ENCODE measurements at regions not wholly inside any gene's neighbourhood (a gene's known extent, or its start where the extent isn't known, plus 50 kb on each side); places are given as distances from the start of the nearest gene placed in this dataset.

- Histone ChIP-seq H3K4me3 (replicated peaks in 1 of 3; ENCODE audit: insufficient read depth in 1 of 3, low read depth in 2 of 3, low read length in 3 of 3) (no peak overlapping the region), H3K4me1 (ENCODE audit: insufficient read depth, low read length) (no peaks in the 10 kb centered on the region), H3K36me3 (replicated peaks in 1 of 2; ENCODE audit: control insufficient read depth in 1 of 2, insufficient read depth in 2 of 2, low read length in 2 of 2) (no peaks in the 10 kb centered on the region), H3K79me2 (ENCODE audit: insufficient read depth, low read length) (no peaks in the 10 kb centered on the region), H4K20me1 (ENCODE audit: insufficient read depth, low read length) (no peaks in the 10 kb centered on the region), H3K27ac (ENCODE audit: extremely low read length, insufficient read depth, low read length) (no peak overlapping the region), H2AFZ (ENCODE audit: low read length) (no peak overlapping the region), H3K27me3 (ENCODE audit: control insufficient read depth in 1 of 2, insufficient read depth in 2 of 2, low read length in 2 of 2) (no peaks in the 10 kb centered on the region), H3K4me2 (ENCODE audit: low read depth, low read length) (no peak overlapping the region), H3K9ac (ENCODE audit: insufficient read depth, low read depth, low read length) (no peak overlapping the region), H3K9me3 (ENCODE audit: low read length) (no peaks in the 10 kb centered on the region)
- no peak for TF ChIP-seq ONECUT2 (CRISPR knock-in tag; IDR thresholded peaks at IDR 0.05)
- TF ChIP-seq DPF2 (CRISPR knock-in tag; IDR thresholded peaks at IDR 0.05; ENCODE audit: borderline replicate concordance, low read depth), result no peak
- no peak for DNase-seq (ENCODE audit: low spot score)
- 5% methylated on average over 1 of the region's 1 CpG for WGBS (ENCODE audit: low lambda C conversion rate)
- ATAC-seq, result no peak
- POLR2A ChIA-PET, result no interaction called here
- intact Hi-C loops (cut with micrococcal nuclease; ENCODE audit: unreplicated experiment) (no loop called here), in situ Hi-C loops (cut with HindIII; ENCODE audit: extremely low pct_ligation_motif_present, low pct_unique_long_range_greater_than_20kb) (no loop called here)
- BruUV-seq (replicated peaks), result no TSS peak
- CTCF ChIA-PET (ENCODE audit: low intra/inter-chr PET ratio, low total read pairs), result no interaction called here
- FAIRE-seq, result no peak
Observed at GRCh38 chr13:65660731-65661130, 1569.4 kb downstream of the PCDH9 start.

GRCh38 chr13:65656740-65657329 lies 1573.3 kb downstream of the PCDH9 start:
- Histone ChIP-seq H3K27me3 (ENCODE audit: control insufficient read depth in 1 of 2, insufficient read depth in 2 of 2, low read length in 2 of 2) (no peaks in the 10 kb centered on the region), H4K20me1 (ENCODE audit: insufficient read depth, low read length) (no peaks in the 10 kb centered on the region), H3K4me2 (ENCODE audit: low read depth, low read length) (no peak overlapping the region), H3K79me2 (ENCODE audit: insufficient read depth, low read length) (no peaks in the 10 kb centered on the region), H3K27ac (ENCODE audit: extremely low read length, insufficient read depth, low read length) (no peak overlapping the region), H3K36me3 (replicated peaks in 1 of 2; ENCODE audit: control insufficient read depth in 1 of 2, insufficient read depth in 2 of 2, low read length in 2 of 2) (no peaks in the 10 kb centered on the region), H3K9me3 (ENCODE audit: low read length) (no peaks in the 10 kb centered on the region), H3K4me3 (replicated peaks in 1 of 3; ENCODE audit: insufficient read depth in 1 of 3, low read depth in 2 of 3, low read length in 3 of 3) (no peak overlapping the region), H2AFZ (ENCODE audit: low read length) (no peak overlapping the region), H3K9ac (ENCODE audit: insufficient read depth, low read depth, low read length) (no peak overlapping the region), H3K4me1 (ENCODE audit: insufficient read depth, low read length) (no peaks in the 10 kb centered on the region)
- no TSS peak for BruUV-seq (replicated peaks)
- ChIA-PET CTCF (ENCODE audit: low intra/inter-chr PET ratio, low total read pairs) (interaction anchor here (0.8 kb wide), 1 partner anchor 1581 kb away, joined by 4 read pairs; no protein-coding TSS in a partner anchor), POLR2A (no interaction called here)
- intact Hi-C loops (cut with micrococcal nuclease; ENCODE audit: unreplicated experiment) (loop anchor here (5.0 kb wide), 1 partner anchor 1580 kb away; no protein-coding TSS in a partner anchor), in situ Hi-C loops (cut with HindIII; ENCODE audit: extremely low pct_ligation_motif_present, low pct_unique_long_range_greater_than_20kb) (no loop called here)
- ATAC-seq, result no peak
- TF ChIP-seq PAF1 (CRISPR knock-in tag; IDR thresholded peaks at IDR 0.05) (no peak), STAG1 (CRISPR knock-in tag; IDR thresholded peaks at IDR 0.05) (peak; percentile 32; the same call in 1 of the 2 replicates), TFAP4 (IDR thresholded peaks at IDR 0.05; ENCODE audit: borderline replicate concordance, low read depth) (no peak)
- TF ChIP-seq, protein P1, sequence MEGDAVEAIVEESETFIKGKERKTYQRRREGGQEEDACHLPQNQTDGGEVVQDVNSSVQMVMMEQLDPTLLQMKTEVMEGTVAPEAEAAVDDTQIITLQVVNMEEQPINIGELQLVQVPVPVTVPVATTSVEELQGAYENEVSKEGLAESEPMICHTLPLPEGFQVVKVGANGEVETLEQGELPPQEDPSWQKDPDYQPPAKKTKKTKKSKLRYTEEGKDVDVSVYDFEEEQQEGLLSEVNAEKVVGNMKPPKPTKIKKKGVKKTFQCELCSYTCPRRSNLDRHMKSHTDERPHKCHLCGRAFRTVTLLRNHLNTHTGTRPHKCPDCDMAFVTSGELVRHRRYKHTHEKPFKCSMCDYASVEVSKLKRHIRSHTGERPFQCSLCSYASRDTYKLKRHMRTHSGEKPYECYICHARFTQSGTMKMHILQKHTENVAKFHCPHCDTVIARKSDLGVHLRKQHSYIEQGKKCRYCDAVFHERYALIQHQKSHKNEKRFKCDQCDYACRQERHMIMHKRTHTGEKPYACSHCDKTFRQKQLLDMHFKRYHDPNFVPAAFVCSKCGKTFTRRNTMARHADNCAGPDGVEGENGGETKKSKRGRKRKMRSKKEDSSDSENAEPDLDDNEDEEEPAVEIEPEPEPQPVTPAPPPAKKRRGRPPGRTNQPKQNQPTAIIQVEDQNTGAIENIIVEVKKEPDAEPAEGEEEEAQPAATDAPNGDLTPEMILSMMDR (CRISPR knock-in tag; IDR thresholded peaks at IDR 0.05), result 0 out of 2 replicates have a peak, but pooled peaks have one; percentile 13
- 0% methylated on average over 1 of the region's 1 CpG for WGBS (ENCODE audit: low lambda C conversion rate)
- FAIRE-seq, result no peak
- DNase-seq (ENCODE audit: low spot score), result no peak
